ENCODE measurements at regions not wholly inside any gene's neighbourhood (a gene's known extent, or its start where the extent isn't known, plus 50 kb on each side); places are given as distances from the start of the nearest gene placed in this dataset.
"Not testable (repeated sequence)": the region's sequence is repeated elsewhere in the genome, so short reads cannot be mapped to it uniquely, and the experiment has no call there.

DNA sequence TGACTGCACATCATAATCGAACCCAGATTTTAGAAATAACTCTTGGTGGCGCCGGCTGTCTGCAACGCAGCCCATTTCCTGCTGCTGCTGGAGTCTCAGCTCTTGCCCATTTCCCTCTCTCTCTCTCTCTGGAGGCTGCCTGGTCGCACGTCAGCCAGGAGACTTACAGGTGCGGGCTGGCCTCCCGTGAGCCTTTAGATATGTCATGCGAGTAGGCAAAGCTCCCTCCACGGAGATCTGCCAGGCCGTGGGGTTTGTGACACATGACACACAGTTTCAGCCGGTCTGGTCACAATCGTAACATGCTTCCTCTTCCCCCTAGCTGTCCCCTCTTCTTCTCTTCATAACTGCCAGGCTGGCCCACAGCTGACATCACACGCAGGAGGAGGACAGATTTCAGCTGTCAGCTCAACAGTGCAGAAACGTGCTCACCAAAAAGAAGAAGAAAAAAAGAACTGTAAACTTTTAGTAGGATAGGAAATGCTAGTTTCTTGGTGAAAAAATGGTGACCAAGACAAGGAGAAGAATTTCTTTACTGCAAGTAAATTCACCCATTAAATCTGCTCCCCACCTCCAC lies 489.3 kb downstream of the ZNF516 start:
- H3K27me3 ChIP-seq (replicated peaks; ENCODE audit: control insufficient read depth, insufficient read depth, low read length), result no peaks in the 10 kb centered on the region
- no peak for TF ChIP-seq CTCF (IDR thresholded peaks at IDR 0.05; ENCODE audit: insufficient read depth, low read length, poor library complexity, severe bottlenecking)
- no peak for DNase-seq (ENCODE audit: extremely low read depth, insufficient read length)
- H3K4me3 ChIP-seq (replicated peaks; ENCODE audit: low read depth, low read length), result no peak overlapping the region
- no peaks in the 10 kb centered on the region for H3K36me3 ChIP-seq (ENCODE audit: control insufficient read depth, insufficient read depth, low read length)

- H3K36me3 ChIP-seq (ENCODE audit: control insufficient read depth, insufficient read depth, low read length); DNase-seq (ENCODE audit: extremely low read depth, insufficient read length); H3K4me3 ChIP-seq (replicated peaks; ENCODE audit: low read depth, low read length); H3K27me3 ChIP-seq (replicated peaks; ENCODE audit: control insufficient read depth, insufficient read depth, low read length): not testable (repeated sequence)
Measured at GRCh38 chr18:75987913-75988312, 507.1 kb downstream of the ZNF516 start.

DNA sequence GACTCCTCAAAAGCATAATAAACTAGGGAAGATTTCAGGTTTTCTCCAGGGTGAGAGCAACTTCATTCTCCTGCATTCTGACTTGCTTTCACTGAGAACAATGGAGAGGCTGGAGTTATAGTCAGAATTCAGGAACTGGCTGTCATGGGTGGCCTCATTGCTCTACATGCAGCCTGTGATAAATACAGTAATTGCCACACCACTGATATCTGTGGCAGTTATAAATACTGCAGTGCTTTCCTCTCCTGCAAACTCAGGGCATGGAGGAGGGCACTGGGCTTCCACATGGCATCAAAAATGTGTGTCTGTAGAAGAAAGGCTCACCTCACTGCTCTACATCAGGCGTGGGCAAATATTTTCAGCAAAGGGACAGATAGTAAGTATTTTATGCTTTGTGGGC lies 510.2 kb downstream of the ZNF516 start:
- Histone ChIP-seq H3K36me3 (ENCODE audit: control insufficient read depth, insufficient read depth, low read length) (no peaks in the 10 kb centered on the region), H3K4me3 (replicated peaks; ENCODE audit: low read depth, low read length) (no peak overlapping the region), H3K27me3 (replicated peaks; ENCODE audit: control insufficient read depth, insufficient read depth, low read length) (no peaks in the 10 kb centered on the region)
- TF ChIP-seq CTCF (IDR thresholded peaks at IDR 0.05; ENCODE audit: insufficient read depth, low read length, poor library complexity, severe bottlenecking), result no peak
- no peak for DNase-seq (ENCODE audit: extremely low read depth, insufficient read length)

DNA sequence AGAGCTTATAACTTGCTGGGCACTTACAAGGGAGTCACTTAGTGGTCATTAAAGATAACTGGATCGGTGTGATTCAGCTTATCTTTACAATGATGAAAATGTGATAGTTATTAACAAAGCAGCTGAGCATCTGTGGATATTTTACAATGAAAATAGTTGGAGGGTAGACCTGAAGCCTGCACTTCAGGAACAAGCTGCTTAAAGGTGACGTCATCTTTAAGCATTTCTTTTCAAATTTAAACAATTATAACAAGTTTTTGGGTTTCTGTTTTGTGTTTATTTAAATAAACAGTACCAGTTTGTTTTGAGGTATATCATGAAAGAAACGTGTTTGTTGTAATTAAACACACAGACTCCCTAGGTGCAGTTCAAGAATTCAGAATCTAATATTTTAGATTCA lies 513.9 kb downstream of the ZNF516 start:
- Histone ChIP-seq H3K4me3 (replicated peaks; ENCODE audit: low read depth, low read length) (no peak overlapping the region), H3K36me3 (ENCODE audit: control insufficient read depth, insufficient read depth, low read length) (no peaks in the 10 kb centered on the region), H3K27me3 (replicated peaks; ENCODE audit: control insufficient read depth, insufficient read depth, low read length) (no peaks in the 10 kb centered on the region)
- no peak for DNase-seq (ENCODE audit: extremely low read depth, insufficient read length)
- TF ChIP-seq CTCF (IDR thresholded peaks at IDR 0.05; ENCODE audit: insufficient read depth, low read length, poor library complexity, severe bottlenecking), result no peak

DNA sequence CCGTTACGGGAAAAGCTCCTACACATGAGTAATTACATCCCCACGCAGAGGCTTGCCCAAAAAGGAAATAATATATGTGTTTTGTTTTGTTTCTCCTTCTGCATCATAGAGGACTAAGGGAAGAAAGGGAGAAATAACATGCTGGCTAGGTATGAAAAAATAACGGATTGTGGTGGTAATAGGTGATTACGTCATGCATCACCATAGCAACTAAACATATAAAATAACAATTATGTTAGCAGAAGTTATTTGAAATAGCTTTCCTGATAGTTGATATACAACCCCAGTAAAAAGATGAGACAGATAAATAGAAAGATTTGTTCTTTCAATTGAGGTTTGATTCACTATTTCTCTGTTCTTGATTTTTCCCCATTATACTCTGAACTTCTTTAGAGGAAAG lies 518.0 kb downstream of the ZNF516 start:
- Histone ChIP-seq H3K27me3 (replicated peaks; ENCODE audit: control insufficient read depth, insufficient read depth, low read length) (no peaks in the 10 kb centered on the region), H3K36me3 (ENCODE audit: control insufficient read depth, insufficient read depth, low read length) (no peaks in the 10 kb centered on the region), H3K4me3 (replicated peaks; ENCODE audit: low read depth, low read length) (no peak overlapping the region)
- no peak for TF ChIP-seq CTCF (IDR thresholded peaks at IDR 0.05; ENCODE audit: insufficient read depth, low read length, poor library complexity, severe bottlenecking)
- no peak for DNase-seq (ENCODE audit: extremely low read depth, insufficient read length)

DNA sequence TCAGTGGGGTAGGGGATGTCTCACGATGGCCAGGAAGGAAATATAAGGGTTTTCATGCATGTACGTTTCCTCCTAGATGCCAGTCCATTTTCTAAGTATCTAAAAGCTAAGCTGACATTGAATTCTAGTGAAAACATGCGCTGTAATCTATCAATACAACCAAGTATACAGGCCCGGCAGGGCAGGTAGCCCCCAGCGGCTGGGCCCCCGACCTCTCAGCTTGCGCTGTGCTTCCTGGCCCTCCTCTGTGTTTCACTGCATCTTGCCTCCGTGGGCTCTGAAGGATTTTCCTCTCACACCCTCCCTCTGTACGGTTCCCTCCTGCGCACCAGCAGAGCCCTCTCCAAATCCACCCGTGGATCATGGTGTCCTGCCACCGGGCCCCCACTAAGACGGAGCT lies 524.8 kb downstream of the ZNF516 start:
- DNase-seq (ENCODE audit: extremely low read depth, insufficient read length), result no peak
- no peaks in the 10 kb centered on the region for H3K36me3 ChIP-seq (ENCODE audit: control insufficient read depth, insufficient read depth, low read length)
- H3K27me3 ChIP-seq (replicated peaks; ENCODE audit: control insufficient read depth, insufficient read depth, low read length), result no peaks in the 10 kb centered on the region
- TF ChIP-seq CTCF (IDR thresholded peaks at IDR 0.05; ENCODE audit: insufficient read depth, low read length, poor library complexity, severe bottlenecking), result no peak
- H3K4me3 ChIP-seq (replicated peaks; ENCODE audit: low read depth, low read length), result no peak overlapping the region
